ENCODE measurements at regions not wholly inside any gene's neighbourhood (a gene's known extent, or its start where the extent isn't known, plus 50 kb on each side); places are given as distances from the start of the nearest gene placed in this dataset.

GRCh38 chr15:34659056-34659455, 75.6 kb upstream of the GOLGA8B start:
- no peaks in the 10 kb centered on the region for H3K9me3 ChIP-seq
- no peak for TF ChIP-seq CTCF (IDR thresholded peaks at IDR 0.05)
- no peak for TF ChIP-seq POLR2A (IDR thresholded peaks at IDR 0.05)
- H3K36me3 ChIP-seq (ENCODE audit: low read depth, missing control alignments), result no peaks in the 10 kb centered on the region
- intact Hi-C loops (cut with DNase I; ENCODE audit: low total_unique reads), result no loop called here
- H3K4me3 ChIP-seq, result no peak overlapping the region
- DNase-seq, result no peak
- no peaks in the 10 kb centered on the region for H3K4me1 ChIP-seq
- H3K27ac ChIP-seq, result no peak overlapping the region
- no peaks in the 10 kb centered on the region for H3K27me3 ChIP-seq

- no peaks in the 10 kb centered on the region for H3K27me3 ChIP-seq
- 54 to 67% methylated on average over 4 of the region's 4 CpGs for WGBS, 2 donors
These were observed 74.1 kb upstream of the GOLGA8B start for GRCh38 chr15:34657469-34658127.

GRCh38 chr15:34656005-34656796, 72.8 kb upstream of the GOLGA8B start:
- Histone ChIP-seq H3K36me3 (ENCODE audit: low read depth, missing control alignments) (no peaks in the 10 kb centered on the region), H3K27ac (no peak overlapping the region), H3K4me3 (no peak overlapping the region), H3K4me1 (no peaks in the 10 kb centered on the region), H3K27me3 (no peaks in the 10 kb centered on the region), H3K9me3 (no peaks in the 10 kb centered on the region)
- TF ChIP-seq CTCF (IDR thresholded peaks at IDR 0.05), result no peak
- no peak for TF ChIP-seq POLR2A (IDR thresholded peaks at IDR 0.05)
- DNase-seq, result no peak
- 84 to 87% methylated on average over 6 of the region's 6 CpGs for WGBS, 2 donors
- intact Hi-C loops (cut with DNase I; ENCODE audit: low total_unique reads), result no loop called here

More at GRCh38 chr15:34657469-34658127, 74.1 kb upstream of the GOLGA8B start:
- no peak overlapping the region for H3K4me3 ChIP-seq
- H3K4me1 ChIP-seq, result no peaks in the 10 kb centered on the region
- H3K9me3 ChIP-seq, result no peaks in the 10 kb centered on the region
- H3K27ac ChIP-seq, result no peak overlapping the region
- no peak for TF ChIP-seq CTCF (IDR thresholded peaks at IDR 0.05)
- TF ChIP-seq POLR2A (IDR thresholded peaks at IDR 0.05), result no peak
- intact Hi-C loops (cut with DNase I; ENCODE audit: low total_unique reads), result no loop called here
- DNase-seq, result no peak
- H3K36me3 ChIP-seq (ENCODE audit: low read depth, missing control alignments), result no peaks in the 10 kb centered on the region

- TF ChIP-seq POLR2A (IDR thresholded peaks at IDR 0.05) (no peak), CTCF (IDR thresholded peaks at IDR 0.05) (no peak)
These were observed 71.9 kb upstream of the GOLGA8B start for GRCh38 chr15:34655326-34655725.

More at GRCh38 chr15:34655326-34655725, 71.9 kb upstream of the GOLGA8B start:
- Histone ChIP-seq H3K27me3 (no peaks in the 10 kb centered on the region), H3K4me1 (no peaks in the 10 kb centered on the region), H3K36me3 (ENCODE audit: low read depth, missing control alignments) (no peaks in the 10 kb centered on the region), H3K27ac (no peak overlapping the region), H3K4me3 (no peak overlapping the region), H3K9me3 (no peaks in the 10 kb centered on the region)
- no peak for DNase-seq
- intact Hi-C loops (cut with DNase I; ENCODE audit: low total_unique reads), result no loop called here
- 95 to 98% methylated on average over 2 of the region's 2 CpGs for WGBS, 2 donors
